ENCODE measurements at regions not wholly inside any gene's neighbourhood (a gene's known extent, or its start where the extent isn't known, plus 50 kb on each side); places are given as distances from the start of the nearest gene placed in this dataset.
"Not testable (repeated sequence)": the region's sequence is repeated elsewhere in the genome, so short reads cannot be mapped to it uniquely, and the experiment has no call there.

DNA sequence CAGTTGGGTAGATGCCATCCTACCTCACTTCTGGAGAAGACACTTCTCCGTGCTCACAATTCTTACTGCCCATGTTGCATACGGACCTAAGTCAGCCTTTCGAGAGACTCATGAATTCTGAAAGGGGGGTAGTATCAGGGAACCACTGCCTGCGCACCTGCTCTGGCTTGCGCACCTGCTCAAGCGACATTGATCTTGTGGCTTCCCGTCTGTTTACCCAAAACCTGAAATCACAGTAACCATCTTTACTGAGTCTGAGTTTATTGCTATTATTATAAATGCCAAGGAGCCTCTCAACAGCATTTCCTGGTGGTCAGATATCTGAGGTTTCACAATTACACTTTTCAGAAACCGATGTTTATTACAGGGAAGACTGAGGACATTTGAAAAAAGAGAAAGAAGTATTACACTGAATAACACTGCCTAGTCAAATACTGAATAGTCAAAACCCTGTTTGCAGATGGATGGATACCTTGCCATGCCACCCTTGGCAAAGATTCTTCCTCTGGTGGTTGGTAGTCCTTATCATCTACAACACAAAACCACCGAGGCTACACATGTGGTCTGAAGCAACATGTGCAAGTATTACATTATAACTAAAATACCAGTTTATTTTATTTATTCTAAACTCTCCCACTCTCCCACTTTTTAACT lies 208.7 kb downstream of the SIPA1L2 start:
- no peak overlapping the region for H3K4me2 ChIP-seq (ENCODE audit: low read length)
- no peaks in the 10 kb centered on the region for H3K4me1 ChIP-seq
- no peak overlapping the region for H3K27ac ChIP-seq
- no peak overlapping the region for H3K9ac ChIP-seq
- no peaks in the 10 kb centered on the region for H3K9me3 ChIP-seq (ENCODE audit: control insufficient read depth, low read length)
- TF ChIP-seq CTCF (IDR thresholded peaks at IDR 0.05) = no peak
- H2AFZ ChIP-seq = no peak overlapping the region
- no peak overlapping the region for H3K4me3 ChIP-seq (ENCODE audit: low read depth, low read length)
- no peaks in the 10 kb centered on the region for H3K79me2 ChIP-seq
- no peaks in the 10 kb centered on the region for H3K36me3 ChIP-seq (ENCODE audit: control insufficient read depth, insufficient read depth, low read length)
- H3K27me3 ChIP-seq (ENCODE audit: control insufficient read depth, insufficient read depth, low read length) = no peaks in the 10 kb centered on the region

GRCh38 chr1:232417636-232418248 lies 212.2 kb downstream of the SIPA1L2 start:
- no peak overlapping the region for H2AFZ ChIP-seq
- TF ChIP-seq CTCF (IDR thresholded peaks at IDR 0.05) = no peak
- H3K79me2 ChIP-seq = no peaks in the 10 kb centered on the region
- H3K4me2 ChIP-seq (ENCODE audit: low read length) = no peak overlapping the region
- H3K36me3 ChIP-seq (ENCODE audit: control insufficient read depth, insufficient read depth, low read length) = no peaks in the 10 kb centered on the region
- H3K9me3 ChIP-seq (ENCODE audit: control insufficient read depth, low read length) = no peaks in the 10 kb centered on the region
- H3K27me3 ChIP-seq (ENCODE audit: control insufficient read depth, insufficient read depth, low read length) = no peaks in the 10 kb centered on the region
- H3K27ac ChIP-seq = no peak overlapping the region
- H3K9ac ChIP-seq = no peak overlapping the region
- H3K4me1 ChIP-seq = no peaks in the 10 kb centered on the region
- no peak overlapping the region for H3K4me3 ChIP-seq (ENCODE audit: low read depth, low read length)

GRCh38 chr1:232416026-232416568 lies 213.8 kb downstream of the SIPA1L2 start:
- Histone ChIP-seq H3K36me3 (ENCODE audit: control insufficient read depth, insufficient read depth, low read length) (no peaks in the 10 kb centered on the region), H3K27ac (no peak overlapping the region), H2AFZ (no peak overlapping the region)

DNA sequence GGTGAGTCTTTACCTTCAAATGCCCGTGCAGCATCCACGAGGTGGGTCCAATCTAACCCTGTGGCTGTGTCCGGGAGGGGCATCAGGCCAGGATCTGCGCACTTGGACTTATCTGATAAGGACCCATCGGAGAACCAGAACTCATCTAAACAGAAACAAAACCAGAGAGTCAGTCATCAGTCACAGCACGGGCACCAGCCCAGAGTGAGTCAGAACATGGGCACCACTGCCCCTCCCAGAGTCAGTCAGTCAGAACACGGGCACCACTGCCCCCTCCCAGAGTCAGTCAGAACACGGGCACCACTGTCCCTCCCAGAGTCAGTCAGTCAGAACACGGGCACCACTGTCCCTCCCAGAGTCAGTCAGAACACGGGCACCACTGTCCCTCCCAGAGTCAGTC lies 214.5 kb downstream of the SIPA1L2 start:
- H3K79me2 ChIP-seq; H3K9me3 ChIP-seq (ENCODE audit: control insufficient read depth, low read length); H3K4me2 ChIP-seq (ENCODE audit: low read length); H3K27ac ChIP-seq; H3K36me3 ChIP-seq (ENCODE audit: control insufficient read depth, insufficient read depth, low read length); H3K9ac ChIP-seq; H3K27me3 ChIP-seq (ENCODE audit: control insufficient read depth, insufficient read depth, low read length); H3K4me3 ChIP-seq (ENCODE audit: low read depth, low read length); H3K4me1 ChIP-seq: not testable (repeated sequence)
- peak overlapping the region; percentile 22 for H2AFZ ChIP-seq

More at GRCh38 chr1:232416026-232416568, 213.8 kb downstream of the SIPA1L2 start:
- H3K27me3 ChIP-seq (ENCODE audit: control insufficient read depth, insufficient read depth, low read length) = no peaks in the 10 kb centered on the region
- H3K4me1 ChIP-seq = no peaks in the 10 kb centered on the region
- no peak overlapping the region for H3K4me2 ChIP-seq (ENCODE audit: low read length)
- no peak overlapping the region for H3K4me3 ChIP-seq (ENCODE audit: low read depth, low read length)
- H3K9me3 ChIP-seq (ENCODE audit: control insufficient read depth, low read length) = no peaks in the 10 kb centered on the region
- H3K79me2 ChIP-seq = no peaks in the 10 kb centered on the region
- no peak overlapping the region for H3K9ac ChIP-seq
- no peak for TF ChIP-seq CTCF (IDR thresholded peaks at IDR 0.05)

GRCh38 chr1:232414100-232414499 lies 215.8 kb downstream of the SIPA1L2 start:
- Histone ChIP-seq H3K79me2 (no peaks in the 10 kb centered on the region), H3K4me2 (ENCODE audit: low read length) (no peak overlapping the region), H2AFZ (no peak overlapping the region), H3K4me3 (ENCODE audit: low read depth, low read length) (no peak overlapping the region), H3K9ac (no peak overlapping the region), H3K27me3 (ENCODE audit: control insufficient read depth, insufficient read depth, low read length) (no peaks in the 10 kb centered on the region), H3K27ac (no peak overlapping the region), H3K9me3 (ENCODE audit: control insufficient read depth, low read length) (no peaks in the 10 kb centered on the region), H3K4me1 (no peaks in the 10 kb centered on the region), H3K36me3 (ENCODE audit: control insufficient read depth, insufficient read depth, low read length) (no peaks in the 10 kb centered on the region)
- TF ChIP-seq CTCF (IDR thresholded peaks at IDR 0.05) = no peak
